ENCODE measurements at regions not wholly inside any gene's neighbourhood (a gene's known extent, or its start where the extent isn't known, plus 50 kb on each side); places are given as distances from the start of the nearest gene placed in this dataset.
A peak's percentile ranks its signal among the peaks of the same experiment; 100 is the strongest.

GRCh38 chr2:144959416-144959815 lies 439.5 kb upstream of the ZEB2 start:
- Histone ChIP-seq H3K9me3 (no peaks in the 10 kb centered on the region), H3K36me3 (no peaks in the 10 kb centered on the region), H3K27ac (no peak overlapping the region), H3K4me1 (no peaks in the 10 kb centered on the region), H3K27me3 (no peaks in the 10 kb centered on the region), H3K4me3 (no peak overlapping the region)
- DNase-seq, result no peak
- TF ChIP-seq, protein P1, sequence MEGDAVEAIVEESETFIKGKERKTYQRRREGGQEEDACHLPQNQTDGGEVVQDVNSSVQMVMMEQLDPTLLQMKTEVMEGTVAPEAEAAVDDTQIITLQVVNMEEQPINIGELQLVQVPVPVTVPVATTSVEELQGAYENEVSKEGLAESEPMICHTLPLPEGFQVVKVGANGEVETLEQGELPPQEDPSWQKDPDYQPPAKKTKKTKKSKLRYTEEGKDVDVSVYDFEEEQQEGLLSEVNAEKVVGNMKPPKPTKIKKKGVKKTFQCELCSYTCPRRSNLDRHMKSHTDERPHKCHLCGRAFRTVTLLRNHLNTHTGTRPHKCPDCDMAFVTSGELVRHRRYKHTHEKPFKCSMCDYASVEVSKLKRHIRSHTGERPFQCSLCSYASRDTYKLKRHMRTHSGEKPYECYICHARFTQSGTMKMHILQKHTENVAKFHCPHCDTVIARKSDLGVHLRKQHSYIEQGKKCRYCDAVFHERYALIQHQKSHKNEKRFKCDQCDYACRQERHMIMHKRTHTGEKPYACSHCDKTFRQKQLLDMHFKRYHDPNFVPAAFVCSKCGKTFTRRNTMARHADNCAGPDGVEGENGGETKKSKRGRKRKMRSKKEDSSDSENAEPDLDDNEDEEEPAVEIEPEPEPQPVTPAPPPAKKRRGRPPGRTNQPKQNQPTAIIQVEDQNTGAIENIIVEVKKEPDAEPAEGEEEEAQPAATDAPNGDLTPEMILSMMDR (IDR thresholded peaks at IDR 0.05), result no peak
- TF ChIP-seq POLR2A (IDR thresholded peaks at IDR 0.05), result no peak

DNA sequence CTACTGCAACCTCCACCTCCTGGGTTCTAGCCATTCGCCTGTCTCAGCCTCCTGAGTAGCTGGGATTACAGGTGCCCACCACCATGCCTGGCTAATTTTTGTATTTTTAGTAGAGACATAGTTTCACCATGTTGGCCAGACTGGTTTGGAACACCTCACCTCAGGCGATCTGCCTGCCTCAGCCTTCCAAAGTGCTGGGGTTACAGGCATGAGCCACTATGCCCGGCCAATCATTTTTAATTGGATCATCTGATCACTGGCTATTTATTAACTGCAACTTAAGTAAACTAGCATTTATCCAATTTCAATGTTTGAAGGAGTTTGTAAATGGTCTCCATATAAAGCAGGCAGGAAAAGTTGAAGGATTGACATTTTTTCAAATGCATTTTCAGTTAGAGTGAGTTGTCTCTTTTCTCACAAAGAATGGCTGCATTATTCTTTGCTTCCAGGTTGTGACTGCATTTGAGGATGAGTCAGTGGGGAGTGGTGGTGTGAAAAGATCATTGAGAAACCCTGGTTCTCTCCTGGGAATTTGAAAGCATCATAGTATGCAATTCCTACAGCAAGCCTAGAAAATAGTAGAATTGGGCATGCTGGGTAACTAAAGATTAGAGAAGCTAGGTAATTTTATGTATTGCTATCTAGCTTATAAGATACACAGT lies 431.1 kb upstream of the ZEB2 start:
- peaks cover 0 to 14% (median 0%) of the 10 kb centered on the region in 4 donors for H3K4me1 ChIP-seq
- TF ChIP-seq, protein P1 (IDR thresholded peaks at IDR 0.05), result no peak
- no peak for TF ChIP-seq POLR2A (IDR thresholded peaks at IDR 0.05)
- no peak for DNase-seq
- H3K27me3 ChIP-seq, result no peaks in the 10 kb centered on the region
- H3K9me3 ChIP-seq, result no peaks in the 10 kb centered on the region
- H3K27ac ChIP-seq, result no peak overlapping the region
- no peaks in the 10 kb centered on the region for H3K36me3 ChIP-seq
- no peak overlapping the region for H3K4me3 ChIP-seq

- Histone ChIP-seq H3K4me3 (no peak overlapping the region), H3K4me1 (peaks cover 0 to 14% (median 0%) of the 10 kb centered on the region in 4 donors), H3K36me3 (no peaks in the 10 kb centered on the region), H3K27me3 (no peaks in the 10 kb centered on the region), H3K9me3 (no peaks in the 10 kb centered on the region), H3K27ac (no peak overlapping the region)
- no peak for DNase-seq
- TF ChIP-seq POLR2A (IDR thresholded peaks at IDR 0.05), result no peak
- TF ChIP-seq, protein P1 (IDR thresholded peaks at IDR 0.05), result no peak
These were observed 428.4 kb upstream of the ZEB2 start for GRCh38 chr2:144948205-144948855.

GRCh38 chr2:144947709-144948037 lies 427.8 kb upstream of the ZEB2 start:
- no peak overlapping the region for H3K27ac ChIP-seq
- TF ChIP-seq, protein P1 (IDR thresholded peaks at IDR 0.05), result no peak
- no peak for TF ChIP-seq POLR2A (IDR thresholded peaks at IDR 0.05)
- H3K4me1 ChIP-seq, result peaks cover 0 to 16% (median 0%) of the 10 kb centered on the region in 4 donors
- no peaks in the 10 kb centered on the region for H3K9me3 ChIP-seq
- DNase-seq, result no peak
- no peaks in the 10 kb centered on the region for H3K27me3 ChIP-seq
- H3K4me3 ChIP-seq, result no peak overlapping the region
- H3K36me3 ChIP-seq, result no peaks in the 10 kb centered on the region

DNA sequence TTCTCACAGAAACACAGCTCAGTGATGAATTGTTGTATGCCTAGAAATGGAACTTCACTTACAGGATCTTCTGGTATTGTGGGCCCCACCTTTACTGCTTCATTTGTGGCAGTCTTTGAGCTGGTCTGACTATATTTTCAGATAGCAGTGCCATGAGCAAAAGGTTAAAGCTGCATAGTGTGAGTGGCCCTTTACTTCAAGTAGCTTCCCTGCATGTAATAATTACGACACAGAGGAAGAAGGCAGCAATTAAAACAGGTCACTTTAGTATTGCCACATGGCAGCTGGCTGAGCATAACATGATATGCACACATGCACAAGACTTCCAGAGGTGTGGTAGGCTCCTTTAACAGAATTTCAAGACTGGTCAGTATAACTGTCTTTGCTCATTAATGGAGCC lies 426.3 kb upstream of the ZEB2 start:
- Histone ChIP-seq H3K27ac (no peak overlapping the region), H3K27me3 (no peaks in the 10 kb centered on the region), H3K4me3 (no peak overlapping the region), H3K36me3 (no peaks in the 10 kb centered on the region), H3K9me3 (no peaks in the 10 kb centered on the region), H3K4me1 (peaks cover 0 to 22% (median 0%) of the 10 kb centered on the region in 4 donors)
- peak in 1 of 3 donors; percentile 49 for DNase-seq
- TF ChIP-seq POLR2A (IDR thresholded peaks at IDR 0.05), result no peak
- TF ChIP-seq, protein P1 (IDR thresholded peaks at IDR 0.05), result no peak

All from Peyer's patch (tissue), 4 donors.